ENCODE measurements at regions not wholly inside any gene's neighbourhood (a gene's known extent, or its start where the extent isn't known, plus 50 kb on each side); places are given as distances from the start of the nearest gene placed in this dataset.

GRCh38 chr1:173113015-173113741 lies 62.4 kb upstream of the TNFSF18 start:
- DNase-seq (no peak), ATAC-seq (no peak), FAIRE-seq (no peak)
- H3K4me1 ChIP-seq = no peaks in the 10 kb centered on the region
- H3K4me3 ChIP-seq = no peak overlapping the region
- 79 to 83% methylated on average over 3 of the region's 3 CpGs for WGBS, 2 donors
- H3K9me3 ChIP-seq = no peaks in the 10 kb centered on the region
- no peaks in the 10 kb centered on the region for H3K27me3 ChIP-seq
- H3K36me3 ChIP-seq = no peaks in the 10 kb centered on the region
- intact Hi-C loops (cut with DNase I) = no loop called here
- no peak for TF ChIP-seq CTCF (IDR thresholded peaks at IDR 0.05)
- H3K27ac ChIP-seq = no peak overlapping the region

GRCh38 chr1:173112129-173112528 lies 61.4 kb upstream of the TNFSF18 start:
- TF ChIP-seq CTCF (IDR thresholded peaks at IDR 0.05) = no peak
- Histone ChIP-seq H3K27me3 (no peaks in the 10 kb centered on the region), H3K9me3 (no peaks in the 10 kb centered on the region), H3K36me3 (no peaks in the 10 kb centered on the region), H3K4me1 (no peaks in the 10 kb centered on the region), H3K4me3 (no peak overlapping the region), H3K27ac (no peak overlapping the region)
- intact Hi-C loops (cut with DNase I) = no loop called here
- DNase-seq (no peak), ATAC-seq (peak in 2 of 4 donors; percentile 59 to 66), FAIRE-seq (no peak)

- no peak for TF ChIP-seq CTCF (IDR thresholded peaks at IDR 0.05)
- WGBS, 2 donors = 71 to 76% methylated on average over 2 of the region's 2 CpGs
- no peak for FAIRE-seq
- Histone ChIP-seq H3K27ac (no peak overlapping the region), H3K4me3 (no peak overlapping the region), H3K36me3 (no peaks in the 10 kb centered on the region), H3K27me3 (no peaks in the 10 kb centered on the region), H3K9me3 (no peaks in the 10 kb centered on the region), H3K4me1 (no peaks in the 10 kb centered on the region)
- no peak for ATAC-seq
- intact Hi-C loops (cut with DNase I) = no loop called here
- no peak for DNase-seq
Measured at GRCh38 chr1:173107696-173108095, 57.0 kb upstream of the TNFSF18 start.

- ATAC-seq = no peak
- intact Hi-C loops (cut with DNase I) = no loop called here
- no peak for FAIRE-seq
- no peak for TF ChIP-seq CTCF (IDR thresholded peaks at IDR 0.05)
- Histone ChIP-seq H3K4me1 (no peaks in the 10 kb centered on the region), H3K9me3 (no peaks in the 10 kb centered on the region), H3K4me3 (no peak overlapping the region), H3K27me3 (no peaks in the 10 kb centered on the region), H3K27ac (no peak overlapping the region), H3K36me3 (no peaks in the 10 kb centered on the region)
- DNase-seq = no peak
- 95 to 97% methylated on average over 2 of the region's 2 CpGs for WGBS, 2 donors
Measured at GRCh38 chr1:173103006-173103405, 52.3 kb upstream of the TNFSF18 start.

- no peaks in the 10 kb centered on the region for H3K4me1 ChIP-seq
- no peaks in the 10 kb centered on the region for H3K36me3 ChIP-seq
- ATAC-seq = no peak
- H3K9me3 ChIP-seq = no peaks in the 10 kb centered on the region
- 53 to 68% methylated on average over 1 of the region's 1 CpG for WGBS, 2 donors
- no peak for TF ChIP-seq CTCF (IDR thresholded peaks at IDR 0.05)
- FAIRE-seq = no peak
- no peak for DNase-seq
- H3K27me3 ChIP-seq = no peaks in the 10 kb centered on the region
- intact Hi-C loops (cut with DNase I) = no loop called here
- no peak overlapping the region for H3K27ac ChIP-seq
- no peak overlapping the region for H3K4me3 ChIP-seq
Measured at GRCh38 chr1:173101589-173101988, 50.8 kb upstream of the TNFSF18 start.

Data from pancreas (tissue), 10 donors.